Suppressor macrophage treated with lipopolysaccharide for 1 hour (primary cell): ENCODE measurements at regions not wholly inside any gene's neighbourhood (a gene's known extent, or its start where the extent isn't known, plus 50 kb on each side); places are given as distances from the start of the nearest gene placed in this dataset.
"Not testable (repeated sequence)": the region's sequence is repeated elsewhere in the genome, so short reads cannot be mapped to it uniquely, and the experiment has no call there.

Experiments
- DNase-seq, 3 donors: peaks; one replicate each; pipeline ENCODE4 v3.0.0-alpha.2; 2020 to 2022

DNA sequence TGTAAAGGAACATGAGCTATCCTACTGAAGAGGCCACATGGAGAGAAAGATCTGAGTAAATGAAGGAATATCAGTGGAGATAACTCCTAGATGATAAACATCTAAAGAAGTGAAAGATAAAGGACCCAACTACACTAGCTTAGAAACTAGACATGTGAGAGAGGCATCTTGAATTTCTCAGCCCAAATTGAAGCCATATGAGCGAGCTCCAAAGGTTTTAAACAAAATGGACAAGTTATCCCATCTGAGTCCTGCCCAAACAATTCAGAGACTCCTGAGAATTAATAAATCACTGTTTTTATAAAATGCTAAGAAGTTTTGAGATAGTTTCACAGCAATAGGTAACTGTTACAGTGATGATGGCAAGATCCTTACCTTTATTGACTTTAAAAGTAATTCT is 438.9 kb downstream of the NAV3 start:
- DNase-seq = no peak

DNA sequence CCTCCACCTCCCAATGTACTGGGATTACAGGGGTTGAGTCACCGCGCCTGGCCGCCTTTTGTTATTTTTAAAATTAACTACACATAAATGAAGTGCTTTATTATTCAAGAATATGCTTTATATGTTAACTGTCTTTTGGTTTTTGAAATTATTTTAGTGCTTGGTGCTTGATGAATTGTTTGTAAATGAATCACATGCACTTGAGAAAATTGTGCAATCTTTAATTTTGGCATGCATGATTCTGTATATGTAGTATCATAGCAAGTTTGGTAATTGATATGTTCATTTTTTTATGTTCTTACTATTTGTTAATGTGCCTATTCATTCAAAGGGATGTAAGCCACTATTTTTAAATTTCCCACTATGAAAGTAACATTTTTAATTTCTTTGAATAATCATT is 440.9 kb downstream of the NAV3 start:
- DNase-seq = no peak

DNA sequence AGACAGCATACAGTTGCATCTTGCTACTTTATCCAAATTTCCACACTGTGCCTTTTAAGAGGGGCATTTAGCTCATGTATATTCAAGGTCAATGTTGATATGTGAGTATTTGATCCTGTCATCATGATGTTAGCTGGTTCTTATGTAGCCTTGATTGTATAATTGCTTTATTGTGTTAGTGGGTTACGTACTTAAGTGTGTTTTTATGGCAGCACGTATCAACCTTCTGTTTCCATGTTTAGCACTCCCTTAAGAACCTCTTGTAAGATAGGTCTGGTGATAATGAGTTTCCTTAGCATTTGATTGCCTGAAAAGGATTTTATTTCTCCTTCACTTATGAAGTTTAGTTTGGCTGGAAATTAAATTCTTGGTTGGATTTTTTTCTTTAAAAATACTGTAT is 445.2 kb downstream of the NAV3 start:
- no peak for DNase-seq

DNA sequence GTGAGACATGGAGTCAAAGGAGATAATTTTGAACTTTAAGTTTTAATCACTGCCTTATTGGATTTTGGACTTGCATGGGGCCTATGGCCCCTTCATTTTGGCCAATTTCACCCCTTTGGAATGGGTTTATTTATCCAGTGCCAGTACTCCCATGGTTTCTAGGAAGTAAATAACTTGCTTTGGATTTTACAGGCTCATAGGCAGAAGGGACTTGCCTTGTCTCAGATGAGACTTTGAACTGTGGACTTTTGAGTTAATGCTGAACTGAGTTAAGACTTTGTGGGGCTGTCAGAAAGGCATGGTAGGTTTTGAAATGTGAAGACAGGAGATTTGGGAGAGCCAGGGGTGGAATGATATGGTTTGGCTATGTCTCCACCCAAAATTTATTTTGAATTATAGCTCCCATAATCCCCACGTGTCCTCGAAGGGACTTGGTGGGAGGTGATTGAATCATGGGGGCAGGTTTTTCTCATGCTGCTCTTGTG is 448.1 kb downstream of the NAV3 start:
- no peak for DNase-seq

DNA sequence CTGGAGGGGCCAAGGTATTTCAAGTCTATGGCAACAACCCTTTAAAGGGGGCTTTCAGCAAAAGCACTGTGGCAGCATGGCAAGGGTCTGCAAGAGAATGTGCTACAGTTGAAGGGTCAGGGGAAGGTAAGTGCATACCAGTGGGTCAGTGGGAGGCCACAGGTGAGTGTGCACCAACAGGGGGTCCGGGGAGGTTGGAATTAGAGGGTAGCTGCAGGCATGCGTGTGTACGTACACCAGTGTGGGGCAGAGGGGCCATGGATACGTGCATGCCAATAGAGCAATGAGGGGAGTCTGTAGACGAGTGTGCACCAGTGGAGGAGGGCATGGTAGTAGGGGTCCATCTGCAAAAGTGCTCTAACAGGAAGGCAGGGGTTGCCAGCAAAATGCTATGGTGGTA is 448.9 kb downstream of the NAV3 start:
- DNase-seq = no peak

DNA sequence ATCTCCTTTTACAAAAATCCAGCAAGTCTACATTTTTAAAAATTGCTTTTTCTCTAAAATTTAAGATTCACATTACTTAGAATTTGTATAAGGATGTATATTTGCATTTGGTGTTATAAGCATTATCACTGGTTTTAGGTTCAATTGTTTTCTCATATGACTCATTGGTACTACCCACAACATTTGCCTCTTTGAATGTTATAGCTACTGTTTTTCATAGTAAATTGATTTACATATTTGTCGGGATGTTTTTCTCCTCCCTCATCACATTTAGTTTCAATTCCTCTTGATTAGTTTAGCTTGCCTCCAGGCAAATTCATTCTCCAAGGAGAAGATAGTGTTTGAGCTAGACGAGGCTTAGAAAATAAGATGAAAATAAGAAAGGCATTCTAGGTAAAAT is 450.4 kb downstream of the NAV3 start:
- DNase-seq = not testable (repeated sequence)

DNA sequence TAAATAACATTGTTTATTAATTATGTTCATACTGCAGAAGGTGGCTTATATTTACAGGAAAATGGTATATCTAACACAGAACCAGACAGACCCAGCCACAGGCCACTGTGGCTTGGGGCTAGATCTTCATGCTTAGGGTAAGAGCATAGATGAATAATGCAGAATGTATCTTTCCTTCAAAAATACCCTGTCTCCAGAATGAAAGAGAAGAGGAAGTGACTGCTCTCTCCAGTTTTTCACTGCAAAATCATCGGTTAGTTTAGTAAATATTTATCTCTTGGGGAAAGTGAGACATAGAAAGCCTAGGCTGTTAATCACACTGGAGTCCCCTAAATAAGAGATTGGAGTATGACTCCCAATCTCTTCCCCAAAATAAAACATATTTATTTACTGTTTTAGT is 453.7 kb downstream of the NAV3 start:
- DNase-seq = no peak

DNA sequence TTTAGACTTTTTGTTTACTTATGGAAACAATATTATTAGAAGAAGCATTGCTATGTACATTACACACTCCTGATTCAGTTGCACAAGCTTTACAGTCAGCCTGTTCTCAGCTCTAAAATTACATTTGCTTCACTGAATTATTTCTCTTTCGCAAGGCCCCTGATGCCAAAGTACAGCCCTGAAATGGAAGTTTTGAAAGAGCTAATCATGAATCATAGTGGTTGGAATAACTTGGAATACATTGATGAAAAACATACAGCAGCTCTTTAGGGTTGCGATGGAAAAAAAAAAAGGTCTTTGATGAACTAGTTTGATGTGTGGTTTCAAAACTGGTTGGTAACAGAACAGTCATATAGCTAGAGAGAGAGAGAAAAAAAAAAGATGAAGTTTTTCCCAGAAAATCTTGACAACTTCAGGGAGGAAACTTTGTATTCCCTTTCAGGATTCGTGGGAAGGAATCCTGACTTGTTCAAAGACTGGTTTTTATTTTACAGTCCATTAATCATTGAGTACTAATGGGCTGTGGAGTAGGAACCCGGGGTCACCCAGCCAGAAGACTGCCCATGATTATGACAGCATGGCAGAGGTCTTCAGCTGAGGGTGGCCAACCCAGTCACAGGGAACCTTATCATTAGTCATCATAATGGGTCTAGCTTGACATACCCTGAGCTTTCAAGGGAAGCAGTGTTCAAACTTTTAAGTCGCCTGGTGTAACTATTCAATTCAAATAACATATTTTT is 460.1 kb downstream of the NAV3 start:
- no peak for DNase-seq

DNA sequence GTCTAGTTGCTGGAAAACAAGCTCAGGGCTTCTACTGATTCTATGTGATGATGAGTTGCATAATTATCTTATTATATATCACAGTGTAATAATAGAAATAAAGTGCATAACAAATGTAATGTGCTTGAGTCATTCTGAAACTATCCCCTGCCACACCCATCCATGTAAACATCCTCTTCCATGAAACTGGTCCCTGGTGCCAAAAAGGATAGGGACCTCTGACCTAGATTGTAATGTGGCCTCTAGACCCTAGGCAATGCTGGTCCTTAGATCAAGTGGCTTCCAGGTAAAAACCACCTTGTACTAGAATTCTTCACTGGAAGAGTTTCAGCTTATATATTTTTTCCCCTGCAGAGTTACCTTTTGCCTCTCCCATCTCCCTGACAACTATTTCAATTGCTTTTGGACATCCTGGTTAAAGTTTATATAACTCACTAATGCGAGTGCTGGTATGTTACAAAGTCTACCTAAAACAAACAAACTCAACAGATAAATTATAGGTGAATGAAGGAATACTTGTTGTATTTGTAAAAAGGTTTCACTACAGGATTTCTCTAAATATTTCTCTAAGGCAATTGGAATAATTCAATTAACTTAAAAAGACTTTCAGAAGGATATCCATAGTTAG is 462.5 kb downstream of the NAV3 start:
- DNase-seq = no peak

DNA sequence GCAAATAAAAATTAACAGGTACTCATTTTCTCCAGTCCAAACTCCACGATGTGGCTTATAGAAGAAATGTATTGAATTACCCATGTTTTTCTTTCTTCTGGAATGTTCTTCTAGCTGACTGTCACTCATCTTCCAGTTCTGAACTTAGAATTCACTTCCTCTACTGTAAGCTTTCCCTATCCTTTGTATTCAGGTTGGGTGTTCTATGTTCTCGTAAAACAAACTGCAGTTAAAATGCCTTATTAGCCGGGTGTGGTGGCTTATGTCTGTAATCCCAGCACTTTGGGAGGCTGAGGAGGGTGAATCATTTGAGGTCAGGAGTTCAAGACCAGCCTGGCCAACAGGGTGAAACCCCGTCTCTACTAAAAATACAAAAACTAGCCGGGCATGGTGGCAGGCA is 470.6 kb downstream of the NAV3 start:
- not testable (repeated sequence) for DNase-seq

DNA sequence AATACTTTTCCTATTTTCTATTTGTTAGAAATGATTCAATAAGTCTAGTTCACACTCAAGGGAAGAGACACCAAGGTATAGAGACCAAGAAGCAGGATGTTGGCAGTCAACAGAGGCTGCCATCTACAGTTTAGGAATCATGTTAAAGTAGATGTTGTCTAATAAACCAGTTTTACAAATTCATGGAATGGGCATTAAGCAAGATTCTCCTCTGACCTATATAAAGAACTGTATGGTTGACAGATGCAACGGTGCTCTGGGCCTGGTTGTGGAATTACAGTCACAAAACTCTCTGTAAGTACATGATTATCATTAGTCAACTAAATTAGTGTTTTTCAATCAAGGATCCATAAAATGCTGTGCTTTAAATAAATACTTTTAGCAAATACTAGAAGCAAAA is 475.1 kb downstream of the NAV3 start:
- no peak for DNase-seq

DNA sequence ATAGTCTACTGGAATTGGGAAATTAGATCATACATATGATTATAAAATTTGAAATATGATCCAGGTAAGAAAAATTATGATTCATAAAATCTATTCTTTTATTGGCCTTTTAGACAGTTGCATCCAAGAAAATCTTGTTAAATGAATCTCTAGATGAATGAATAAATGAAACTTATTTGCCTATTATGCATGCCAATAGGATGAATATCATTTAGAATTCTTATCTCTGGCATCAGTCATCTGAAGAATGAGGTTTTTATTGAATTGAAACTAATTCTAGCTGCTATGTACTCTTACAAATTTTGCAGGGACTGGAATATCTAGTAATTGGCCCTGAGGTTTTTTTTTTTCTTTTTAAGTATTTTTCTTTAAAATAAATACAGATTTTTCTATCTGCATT is 475.5 kb downstream of the NAV3 start:
- no peak for DNase-seq

DNA sequence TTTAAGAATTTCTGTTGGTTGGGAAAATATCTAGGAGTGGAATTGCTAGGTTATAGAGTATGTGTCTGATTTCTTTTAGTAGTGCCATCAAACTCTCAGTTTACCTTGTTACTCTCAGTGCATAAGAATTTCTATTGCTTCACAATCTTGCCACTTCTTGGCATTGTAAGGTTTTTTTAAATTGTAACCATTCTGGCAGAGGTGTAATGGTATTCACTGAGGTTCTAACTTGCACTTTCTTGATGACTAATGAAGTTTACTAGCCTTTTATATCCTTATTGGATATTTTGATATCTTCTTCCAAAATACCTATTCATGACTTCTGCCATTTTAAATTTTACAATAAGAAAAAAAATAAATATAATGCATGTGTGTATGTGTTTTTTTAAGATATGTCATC is 478.0 kb downstream of the NAV3 start:
- DNase-seq = no peak

DNA sequence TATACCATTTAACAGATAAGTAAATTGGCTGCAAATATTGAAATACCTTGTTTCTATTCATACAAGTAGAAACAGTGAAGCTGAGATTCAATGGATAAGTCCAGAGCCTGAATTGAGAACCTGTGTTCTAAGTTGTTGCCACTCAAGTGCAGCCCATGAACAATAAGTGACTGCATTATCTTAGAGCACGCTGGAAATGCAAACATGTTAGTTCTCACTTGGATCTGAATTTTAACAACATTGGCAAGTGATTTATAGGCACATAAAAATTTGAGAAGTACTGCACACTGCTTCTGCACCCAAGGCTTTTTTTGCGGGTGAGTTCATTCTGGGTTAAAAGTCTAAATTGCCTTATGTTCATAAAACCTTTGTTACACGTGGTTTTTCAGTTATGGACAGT is 484.3 kb downstream of the NAV3 start:
- no peak for DNase-seq

DNA sequence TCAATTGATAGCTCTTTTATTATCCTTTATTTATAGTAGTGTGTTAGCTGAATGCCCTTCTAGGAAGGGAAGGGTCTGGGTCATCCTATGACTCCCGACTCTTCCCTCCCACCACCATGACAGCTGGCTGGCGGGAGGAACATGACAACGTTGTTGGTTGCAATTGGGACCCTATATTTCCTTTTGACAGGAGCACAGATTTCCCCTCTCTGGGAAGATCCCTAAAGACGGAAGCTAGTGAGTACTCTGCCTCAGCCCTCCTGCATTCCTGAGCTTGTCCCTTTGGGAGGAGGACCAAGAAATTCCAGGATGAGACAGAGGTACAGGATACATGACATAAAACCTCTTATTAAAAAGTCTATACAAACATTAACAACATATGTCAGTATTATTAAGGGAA is 485.4 kb downstream of the NAV3 start:
- no peak for DNase-seq

DNA sequence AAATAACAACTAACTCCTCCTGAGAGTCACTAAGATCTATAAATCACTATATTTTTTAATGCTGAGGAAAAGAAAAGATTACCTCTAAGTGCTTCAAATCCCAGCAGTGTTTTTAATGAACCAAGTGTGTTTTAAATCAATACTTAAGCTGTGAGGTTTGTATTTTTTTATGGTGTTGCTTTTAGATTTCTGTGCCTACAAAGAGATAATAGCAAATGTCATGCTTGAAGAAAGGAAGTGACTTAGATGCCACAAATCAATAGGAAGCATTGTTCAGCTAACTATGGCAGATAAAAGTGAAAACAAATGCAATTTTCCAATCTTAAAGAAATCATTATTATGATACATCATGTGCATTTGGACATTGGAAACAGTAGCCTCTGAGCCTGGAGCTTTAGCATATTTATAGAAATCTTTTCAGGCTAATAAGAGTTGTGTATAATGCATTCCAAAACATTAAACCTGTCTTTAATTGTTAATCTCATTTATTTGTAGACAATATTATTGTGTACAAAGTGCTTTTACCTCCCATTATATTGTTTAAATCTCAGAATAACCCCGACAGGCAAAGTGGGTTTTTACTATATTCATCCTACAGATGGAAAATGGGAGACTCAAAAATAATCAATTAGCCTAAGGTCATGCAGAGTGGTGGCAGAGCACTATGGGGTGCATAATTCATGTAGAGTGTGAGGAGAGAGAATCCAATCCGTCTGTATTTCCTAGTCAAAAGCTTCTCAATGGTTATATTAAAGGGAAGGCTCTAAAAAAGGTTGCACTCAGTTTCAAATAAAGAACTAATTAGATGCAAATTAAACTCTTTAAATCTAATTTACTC is 486.2 kb downstream of the NAV3 start:
- no peak for DNase-seq

DNA sequence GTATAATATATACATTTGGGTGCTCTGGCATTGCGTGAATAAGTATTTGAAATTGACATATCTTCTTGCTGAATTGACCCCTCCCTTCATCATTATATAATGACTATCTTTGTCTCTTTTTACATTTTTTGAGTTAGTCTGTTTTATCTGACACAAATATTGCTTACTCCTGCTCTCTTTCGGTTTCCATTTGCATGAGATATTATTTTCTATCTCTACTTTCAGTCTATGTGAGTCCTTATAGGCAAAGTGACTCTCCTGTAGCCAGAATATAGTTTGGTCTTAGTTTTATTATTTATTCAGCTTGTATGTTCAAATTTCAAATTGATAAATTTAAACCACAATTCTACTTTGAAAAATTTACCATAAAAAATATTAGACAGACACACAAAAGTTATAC is 491.0 kb downstream of the NAV3 start:
- DNase-seq = no peak

DNA sequence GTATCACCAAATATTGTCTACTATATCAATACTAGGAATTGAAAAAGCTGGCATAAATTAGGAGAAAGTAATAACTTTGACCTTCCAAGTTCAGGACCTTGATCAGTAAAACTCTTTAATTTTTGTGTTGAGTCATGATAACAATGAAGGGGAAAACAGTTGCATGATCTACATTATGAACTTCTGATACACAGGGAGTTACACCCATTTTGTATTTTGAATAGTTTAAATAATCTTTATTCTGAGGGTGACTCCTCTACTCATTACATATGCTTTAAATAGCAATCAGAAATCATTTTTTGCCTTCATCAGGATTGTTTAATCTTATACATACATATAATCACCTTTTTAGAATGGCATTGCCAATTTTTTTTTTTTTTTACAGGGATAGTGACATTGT is 492.5 kb downstream of the NAV3 start:
- DNase-seq = no peak

DNA sequence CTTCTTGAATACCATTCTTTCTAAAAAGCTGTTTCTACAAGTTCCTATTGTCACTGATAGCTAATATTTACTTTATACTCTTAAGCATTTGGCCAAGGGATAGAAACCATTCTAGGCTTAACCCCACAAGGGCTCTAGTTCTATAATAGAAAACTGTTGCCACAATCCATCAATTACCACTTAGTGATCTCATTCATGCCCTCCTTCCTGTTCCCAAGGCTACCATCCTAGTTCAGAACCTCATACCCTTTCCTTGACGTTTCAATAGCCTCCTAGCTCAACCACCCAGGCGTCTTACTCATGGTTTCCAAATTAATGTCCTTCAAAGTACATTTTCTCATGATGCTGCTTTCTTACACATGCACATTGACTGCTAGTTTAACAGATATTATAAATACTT is 493.5 kb downstream of the NAV3 start:
- DNase-seq = no peak

DNA sequence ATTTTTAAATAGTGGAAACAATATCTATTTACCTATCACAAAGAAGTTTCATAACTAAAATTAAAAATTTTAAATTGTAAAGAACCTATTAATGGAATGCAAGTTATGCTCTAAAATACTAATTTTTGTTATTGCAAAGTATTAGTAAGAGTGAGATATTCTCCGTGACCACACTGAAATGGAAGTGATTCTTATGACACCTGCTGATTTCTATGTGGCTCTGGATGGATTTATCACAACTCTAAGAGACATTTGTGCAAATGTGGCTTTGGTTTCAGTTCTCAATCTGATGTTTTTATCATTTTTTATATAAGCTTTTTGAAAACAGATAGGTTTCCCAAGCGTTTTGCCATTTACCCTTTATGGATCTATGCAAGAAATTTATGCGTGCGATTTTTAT is 497.8 kb downstream of the NAV3 start:
- no peak for DNase-seq

DNA sequence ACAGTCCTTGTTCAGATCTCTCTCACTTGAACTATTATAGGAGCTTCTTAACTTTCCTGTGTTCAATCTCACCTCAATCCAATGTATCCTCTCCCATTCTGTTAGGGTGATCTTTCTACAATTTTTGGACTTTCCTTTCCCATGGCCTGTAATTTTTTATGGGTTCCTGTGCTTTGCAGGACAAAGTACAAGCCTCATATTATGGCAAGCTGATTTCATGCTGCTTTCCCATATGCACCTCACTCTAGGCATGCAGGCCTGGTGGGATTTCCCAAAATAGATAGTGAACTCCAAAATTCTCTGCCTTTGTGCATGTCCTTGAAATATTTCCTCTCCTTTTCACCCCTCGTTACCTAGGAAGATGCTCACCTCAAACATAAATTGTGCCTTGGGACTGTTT is 499.4 kb downstream of the NAV3 start:
- no peak for DNase-seq

DNA sequence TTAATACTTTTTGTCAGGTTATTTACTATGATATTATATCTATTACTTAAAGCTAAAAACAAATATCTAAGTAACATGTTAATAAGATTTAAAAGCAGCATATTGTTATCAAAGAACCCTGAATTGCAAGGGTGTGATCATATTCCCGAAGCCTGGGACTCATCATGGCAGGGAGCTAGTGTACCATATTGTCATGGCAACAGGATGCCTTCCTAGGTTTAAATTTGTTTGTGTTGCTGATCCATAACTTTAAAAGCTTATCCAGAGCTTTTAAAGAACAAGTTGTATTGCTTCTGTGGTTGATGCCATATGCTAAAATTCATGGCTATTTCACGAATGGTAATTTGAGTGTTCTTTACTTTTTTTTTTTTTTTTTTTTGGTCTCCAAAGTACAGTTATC is 500.5 kb downstream of the NAV3 start:
- no peak for DNase-seq

DNA sequence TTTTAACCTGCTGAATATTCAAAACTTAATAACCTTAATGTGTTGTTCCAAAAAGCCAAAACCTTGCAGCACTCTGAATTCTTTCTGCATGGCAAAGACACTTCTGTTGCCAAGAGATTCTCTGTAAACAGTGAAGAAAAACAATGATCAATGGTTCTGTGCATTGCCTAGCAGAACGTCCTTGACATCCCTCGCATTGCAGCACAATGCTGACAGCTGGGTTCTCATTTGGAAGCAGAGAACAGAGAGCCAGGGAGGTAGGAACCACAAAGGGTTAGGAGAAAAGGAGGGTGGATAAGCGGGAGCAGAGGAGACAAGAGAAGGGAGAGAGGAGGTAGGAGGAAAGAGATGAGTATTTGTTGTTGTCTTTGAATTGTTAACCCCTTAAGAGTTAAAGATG is 501.1 kb downstream of the NAV3 start:
- no peak for DNase-seq
